Superior temporal gyrus (tissue), 1 donor: ENCODE measurements at regions not wholly inside any gene's neighbourhood (a gene's known extent, or its start where the extent isn't known, plus 50 kb on each side); places are given as distances from the start of the nearest gene placed in this dataset.

ENCODE experiments used
- DNase-seq: peaks from one replicate; pipeline ENCODE4 v3.0.0-alpha.2; 2016; ENCODE audit errors: extremely low spot score

DNA sequence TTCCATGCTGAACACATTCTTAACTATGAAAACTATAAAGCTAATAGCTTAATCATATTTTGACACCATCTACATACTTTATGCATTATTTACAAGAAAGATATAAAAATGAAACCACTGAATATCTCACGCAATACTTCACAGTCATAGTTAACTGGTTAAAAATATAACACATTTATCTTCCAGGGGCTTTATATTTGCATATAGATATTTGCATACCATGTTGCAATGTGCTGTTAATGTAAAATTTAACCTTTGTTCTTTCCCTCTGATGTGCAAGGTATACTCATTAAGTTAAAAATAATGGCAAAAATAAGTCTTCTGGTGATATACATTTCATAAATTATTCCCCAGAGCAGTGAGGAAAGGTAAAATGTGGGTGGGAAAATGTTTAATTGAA lies 76.9 kb upstream of the MGMT start:
- no peak for DNase-seq

DNA sequence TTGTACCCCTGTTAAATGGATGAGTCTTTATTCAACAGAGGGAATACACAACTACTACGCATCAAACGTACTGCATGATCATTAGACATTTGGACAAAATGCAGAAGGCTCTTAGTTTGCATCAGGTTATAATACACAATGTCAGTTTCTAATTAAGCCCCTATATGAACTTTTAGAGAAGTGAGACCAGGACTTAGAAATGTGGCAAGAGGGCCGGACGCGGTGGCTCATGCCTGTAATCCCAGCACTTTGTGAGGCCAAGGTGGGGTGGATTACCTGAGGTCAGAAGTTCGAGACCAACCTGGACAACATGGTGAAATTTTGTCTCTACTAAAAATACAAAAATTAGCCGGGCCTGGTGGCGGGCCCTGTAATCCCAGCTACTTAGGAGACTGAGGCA lies 76.3 kb upstream of the MGMT start:
- no peak for DNase-seq

DNA sequence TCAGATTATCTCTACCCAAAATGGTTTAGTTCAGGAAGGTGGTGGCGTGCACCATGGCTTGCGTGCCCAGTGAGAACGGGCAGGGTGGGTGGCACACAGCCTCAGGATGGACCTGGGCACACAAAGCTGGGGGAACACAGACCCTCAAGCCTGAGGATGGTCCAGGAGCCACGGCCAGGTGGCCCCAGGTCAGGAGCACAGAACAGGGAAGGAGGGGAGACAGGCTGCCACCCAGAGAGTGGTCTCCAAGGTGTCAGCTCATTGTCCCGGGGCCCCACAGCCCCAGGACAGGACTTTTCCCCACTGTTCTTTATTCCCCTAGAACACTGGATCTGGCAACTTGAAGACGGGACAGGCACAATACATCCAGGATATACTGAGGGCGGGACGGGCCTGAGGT lies 75.6 kb upstream of the MGMT start:
- no peak for DNase-seq

DNA sequence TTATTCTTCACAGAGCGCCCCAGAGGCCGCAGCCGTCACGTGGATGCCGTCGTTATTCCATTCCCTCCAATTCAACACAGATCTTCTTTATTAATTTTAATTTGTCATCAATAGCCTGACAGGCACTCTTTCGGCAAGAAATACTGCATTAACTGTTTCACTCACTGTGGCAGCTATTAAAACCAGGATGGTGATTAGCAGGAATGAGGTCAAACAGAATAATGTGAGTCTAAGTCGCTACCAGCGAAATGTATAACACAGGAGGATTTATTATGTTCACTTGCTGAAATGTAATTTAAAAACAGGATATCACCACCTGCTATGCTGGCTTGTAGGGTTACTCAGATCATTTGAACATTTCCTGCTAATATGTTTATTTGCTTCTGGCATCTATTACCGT lies 74.2 kb upstream of the MGMT start:
- DNase-seq: no peak

DNA sequence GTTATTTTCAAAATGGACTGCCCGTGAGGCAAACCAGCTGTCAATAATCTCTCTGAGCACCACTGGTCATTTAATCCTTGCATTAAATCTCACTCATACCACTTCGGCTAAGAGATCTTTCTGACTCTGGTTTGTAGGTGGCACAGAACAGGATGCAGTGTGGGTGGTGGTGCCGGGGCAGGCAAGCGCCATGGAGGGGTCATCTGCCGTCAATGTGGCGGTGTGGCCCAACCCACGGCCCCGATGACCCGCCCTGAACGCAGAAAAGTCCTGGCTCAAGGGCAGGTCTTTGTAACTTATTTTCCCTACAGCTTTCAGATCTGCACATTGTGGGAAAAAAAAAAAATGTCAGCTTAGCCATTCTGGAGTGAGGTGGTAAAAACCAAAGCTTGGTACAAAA lies 73.2 kb upstream of the MGMT start:
- DNase-seq: no peak

DNA sequence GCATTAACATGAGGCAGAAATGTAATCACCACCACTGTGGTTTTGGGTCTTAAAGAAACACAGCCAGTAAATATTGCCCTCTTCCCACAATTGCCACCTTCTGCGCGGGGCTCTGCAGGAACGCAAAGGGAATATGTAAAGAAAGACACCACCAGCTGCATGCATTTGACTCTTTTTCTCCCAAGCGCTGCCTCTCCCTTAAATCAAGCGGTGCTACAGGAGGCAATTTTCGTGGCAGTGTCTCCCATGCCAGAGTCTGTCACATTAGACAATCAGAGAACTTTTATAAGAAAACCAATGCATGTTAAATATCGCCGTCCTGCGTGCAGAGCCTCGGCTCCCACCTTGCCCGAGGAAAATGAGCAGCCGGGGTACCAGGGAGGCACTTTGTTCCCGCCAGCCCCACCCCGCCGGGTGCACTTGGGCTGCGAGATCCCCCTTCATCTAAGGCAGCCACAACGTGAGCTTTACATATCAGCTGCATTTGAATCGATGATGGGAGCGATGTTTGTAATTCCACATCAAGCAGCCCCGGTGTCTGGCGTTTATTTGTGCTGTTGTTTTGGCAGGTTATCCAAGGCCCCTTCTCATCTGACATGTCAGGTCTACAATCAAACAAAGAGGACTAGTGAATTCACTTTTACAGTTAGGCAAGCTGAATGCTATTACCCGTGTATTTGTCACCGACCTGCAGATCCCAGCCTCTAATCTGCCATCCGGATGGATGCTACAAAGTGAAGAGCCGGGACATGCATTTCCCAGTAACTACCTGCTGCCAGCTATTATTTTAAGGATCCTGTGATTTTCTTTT lies 72.3 kb upstream of the MGMT start:
- no peak for DNase-seq

DNA sequence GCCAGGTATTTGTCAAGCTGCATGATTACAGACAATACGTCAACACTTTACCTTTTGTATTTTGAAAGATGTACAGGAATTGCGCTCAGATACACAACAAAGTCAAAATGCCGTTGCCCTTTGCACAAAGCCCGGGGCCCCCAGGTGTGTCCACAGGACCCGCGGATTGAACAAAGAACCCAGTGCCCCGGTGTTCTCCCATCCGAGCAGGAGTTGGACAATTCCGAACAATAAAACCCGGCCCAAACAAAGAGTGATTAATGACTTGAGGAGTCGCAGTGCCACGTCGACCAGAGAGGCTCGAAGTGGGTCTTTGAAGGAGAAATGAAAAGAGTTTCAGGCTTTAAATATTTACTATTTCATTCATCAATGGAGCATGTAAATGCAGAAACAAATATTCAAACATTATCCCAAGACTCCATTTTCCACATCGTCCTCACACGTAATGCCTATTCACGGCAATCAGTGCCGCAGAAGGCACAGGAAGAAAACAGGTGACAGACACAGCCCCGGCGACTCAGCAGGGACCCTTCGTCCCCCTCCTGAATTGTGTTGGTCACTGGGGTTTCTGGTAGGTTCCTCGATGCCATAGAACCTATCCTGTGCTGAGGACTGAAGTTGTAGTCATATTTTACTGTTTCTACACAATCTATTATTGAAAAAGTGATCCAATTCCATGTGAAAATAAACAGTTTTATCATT lies 70.9 kb upstream of the MGMT start:
- no peak for DNase-seq

DNA sequence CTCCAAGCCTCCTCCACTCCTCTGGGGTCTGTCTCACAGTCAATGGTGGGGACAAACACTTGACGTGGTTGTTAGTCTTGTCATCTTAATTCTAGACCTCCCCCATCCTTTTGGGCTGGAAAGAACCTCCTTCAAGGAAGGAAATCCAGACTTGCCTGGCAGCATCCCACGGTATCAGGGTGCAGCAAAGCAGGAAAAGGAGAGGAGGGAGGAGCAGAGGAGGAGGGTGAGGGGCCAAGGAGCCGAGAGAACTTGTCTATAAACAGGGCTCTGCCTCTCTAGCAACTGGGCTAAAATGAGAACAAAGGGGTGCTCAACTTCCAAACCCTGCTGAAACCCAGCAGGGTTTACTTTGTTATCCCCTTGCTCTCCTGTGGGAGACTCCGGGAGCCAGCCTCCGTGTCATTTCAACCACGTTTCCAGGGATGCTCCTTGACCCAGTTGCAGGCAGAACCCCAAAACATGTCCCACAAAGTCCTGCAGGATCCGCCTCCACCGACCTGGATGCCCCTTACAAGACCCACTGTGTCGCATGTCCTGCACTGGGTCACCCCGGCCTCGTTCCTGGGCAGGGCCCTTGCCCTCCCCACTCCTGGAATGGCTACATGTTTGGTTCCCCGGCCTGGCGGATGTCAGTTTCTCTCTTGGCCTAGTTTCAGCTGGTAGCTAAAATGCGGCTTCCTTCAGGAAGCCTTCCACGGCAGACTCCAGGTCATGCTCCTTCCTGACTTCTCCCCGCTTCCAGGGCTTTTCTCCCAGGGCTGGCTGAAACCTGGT lies 69.7 kb upstream of the MGMT start:
- no peak for DNase-seq

DNA sequence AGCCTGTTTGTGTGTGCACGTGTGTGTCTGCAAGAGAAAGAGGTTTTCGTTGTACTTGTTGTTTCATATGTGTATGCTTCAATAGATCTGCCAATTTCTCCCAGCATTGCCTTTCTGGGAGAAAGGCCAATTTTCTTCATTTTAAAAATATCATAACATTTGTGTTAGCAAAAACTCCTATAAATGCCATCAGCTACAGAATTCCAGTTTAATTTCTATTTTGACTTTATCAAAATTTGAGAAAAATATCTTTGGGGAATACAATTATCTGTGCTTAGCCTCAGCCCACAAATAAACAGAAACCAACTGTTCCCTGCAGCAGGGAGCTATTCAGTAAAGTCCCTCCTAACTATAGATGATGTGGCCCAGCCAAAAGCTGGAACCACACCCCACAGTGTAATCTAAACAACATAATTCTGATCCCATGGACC lies 68.3 kb upstream of the MGMT start:
- peak; percentile 38 for DNase-seq

DNA sequence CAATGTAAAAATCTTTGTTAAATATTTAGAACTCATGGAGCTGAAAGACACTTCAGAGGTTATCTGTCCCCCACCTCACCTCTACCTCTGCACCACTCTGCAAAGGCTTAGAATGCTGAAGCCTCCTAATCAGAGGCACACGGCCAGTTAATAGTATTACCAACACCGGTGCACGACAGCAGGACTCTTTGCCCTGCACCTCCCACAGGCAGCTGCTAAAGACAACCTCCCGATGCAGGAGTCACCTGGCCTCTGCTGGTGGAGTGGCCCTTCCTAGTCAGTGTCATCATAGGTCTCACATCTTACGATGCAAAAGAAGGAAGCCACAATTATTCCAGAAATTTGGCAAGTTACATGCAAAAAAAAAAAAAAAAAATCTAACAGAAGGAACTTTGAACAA lies 66.6 kb upstream of the MGMT start:
- DNase-seq: no peak

DNA sequence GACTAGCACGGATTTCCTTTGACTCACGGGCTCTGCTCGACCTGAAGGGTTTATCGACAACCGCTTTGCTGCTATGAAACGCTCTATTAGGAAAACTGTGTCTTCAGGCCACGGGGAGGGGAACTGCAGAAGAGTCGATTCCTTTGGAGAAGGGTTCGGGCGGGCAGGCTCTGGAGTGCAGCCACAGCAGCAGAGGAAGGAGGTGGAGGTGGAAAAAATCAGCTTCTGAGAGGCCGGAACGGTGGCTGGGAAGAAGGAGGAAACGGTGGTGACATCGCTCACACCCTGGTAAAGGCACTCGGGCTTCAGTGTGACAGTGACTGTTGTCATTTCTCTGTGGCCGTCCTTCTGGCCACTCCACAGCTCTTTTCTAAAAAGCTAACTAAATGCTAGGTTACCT lies 64.6 kb upstream of the MGMT start:
- no peak for DNase-seq

DNA sequence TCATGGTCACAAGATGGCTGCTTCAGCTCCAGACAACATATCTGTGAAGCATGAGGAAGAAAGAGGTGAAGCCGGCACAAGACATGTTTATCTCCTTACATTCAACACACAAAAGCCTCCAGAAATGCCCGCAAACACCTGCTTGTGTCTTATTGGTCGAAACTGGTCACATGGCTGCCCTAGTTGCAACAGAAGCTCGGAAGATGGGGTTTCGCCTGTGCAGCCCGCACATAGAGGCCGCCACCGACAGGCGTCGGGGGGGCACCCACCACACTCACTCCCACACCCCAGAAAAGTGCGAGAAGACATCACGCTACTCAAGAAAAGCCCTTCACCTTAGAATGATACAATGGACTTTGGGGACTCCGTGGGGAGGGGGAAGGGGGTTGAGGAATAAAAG lies 63.0 kb upstream of the MGMT start:
- no peak for DNase-seq

DNA sequence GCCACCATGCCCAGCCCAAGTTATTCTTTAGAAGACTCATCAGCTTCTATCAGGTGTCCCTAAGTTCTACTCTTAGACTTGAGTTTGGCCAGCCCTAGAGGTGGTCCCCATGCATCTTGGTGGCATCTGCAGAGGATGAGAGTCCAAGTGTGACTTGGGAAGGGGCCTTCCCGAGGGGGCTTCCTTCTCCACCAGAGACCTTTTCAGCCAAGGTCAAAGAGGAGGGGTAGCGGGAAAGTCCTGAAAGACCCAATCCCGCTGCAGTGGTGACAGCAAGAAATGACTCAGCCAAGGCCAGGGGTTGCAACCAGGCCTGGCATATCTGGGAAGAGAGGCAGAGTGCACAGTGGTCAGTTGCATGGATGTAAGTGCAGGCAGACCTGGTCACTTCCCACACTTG lies 61.7 kb upstream of the MGMT start:
- DNase-seq: no peak

DNA sequence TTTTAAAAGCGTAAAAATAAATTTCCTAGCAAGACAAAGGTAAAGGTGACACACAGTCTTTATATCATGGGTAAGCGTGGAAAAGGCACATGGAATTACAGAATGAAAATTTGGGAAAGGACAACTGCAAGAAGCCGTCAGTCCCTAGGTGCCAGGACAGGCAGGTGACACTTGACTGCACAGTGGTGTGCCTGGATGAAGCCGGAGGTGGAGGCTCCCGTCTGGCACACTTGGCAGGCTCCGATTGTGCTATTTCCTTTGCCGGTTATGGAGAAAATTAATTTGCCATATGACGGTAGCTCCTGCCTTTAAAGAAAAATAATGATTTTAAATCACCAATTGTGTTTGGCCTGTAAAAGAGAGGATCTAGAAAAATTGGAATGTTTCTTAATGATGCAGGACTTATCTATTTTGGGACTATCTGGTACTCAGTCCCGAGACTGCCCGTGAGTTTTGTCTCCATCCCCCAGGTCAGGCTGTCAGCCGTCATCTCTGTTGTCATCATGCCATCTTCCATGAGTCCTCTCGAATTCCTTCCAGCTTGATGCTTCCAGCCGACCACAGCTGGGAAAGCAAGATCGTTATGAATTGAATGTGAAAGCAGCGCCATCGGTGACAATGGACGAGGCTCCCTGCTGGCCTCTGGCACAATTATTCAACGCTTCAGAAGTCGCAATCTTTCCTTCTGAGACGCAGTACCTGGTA lies 56.2 kb upstream of the MGMT start:
- DNase-seq: no peak

DNA sequence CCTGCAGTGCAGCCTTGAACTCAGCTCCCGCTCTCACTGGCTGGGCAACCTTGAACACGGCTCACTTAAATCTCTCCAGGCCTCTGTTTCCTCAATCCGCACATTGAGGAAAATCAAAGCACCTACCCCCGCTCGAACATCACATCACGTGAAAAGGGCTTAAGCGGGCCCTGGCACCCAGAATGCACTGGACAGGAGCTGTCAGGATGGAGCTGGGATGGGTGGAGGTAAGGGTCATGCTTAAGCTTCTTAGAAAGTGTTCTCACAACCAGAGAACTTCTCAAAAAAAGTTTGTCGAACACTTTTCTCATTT lies 55.7 kb upstream of the MGMT start:
- DNase-seq: no peak

DNA sequence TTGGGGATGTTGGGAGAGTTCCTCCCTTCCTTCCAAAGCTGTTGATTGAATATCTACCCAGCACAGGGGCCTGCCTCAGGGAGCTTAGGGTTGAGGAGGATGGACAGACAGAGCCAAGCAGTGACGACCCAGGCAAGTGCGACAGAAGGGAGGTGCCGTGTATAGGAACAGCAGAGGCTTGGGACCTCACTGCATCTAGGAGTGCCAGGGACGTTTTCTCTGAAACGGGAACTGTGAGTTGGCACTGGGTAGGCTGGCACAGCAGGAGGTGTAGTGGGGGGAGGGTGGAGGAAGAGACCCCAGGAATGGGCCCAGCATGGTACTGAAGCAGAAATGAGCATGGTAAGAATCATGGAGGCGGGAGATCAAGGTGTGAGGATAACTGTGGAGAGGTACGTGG lies 55.3 kb upstream of the MGMT start:
- DNase-seq: no peak

DNA sequence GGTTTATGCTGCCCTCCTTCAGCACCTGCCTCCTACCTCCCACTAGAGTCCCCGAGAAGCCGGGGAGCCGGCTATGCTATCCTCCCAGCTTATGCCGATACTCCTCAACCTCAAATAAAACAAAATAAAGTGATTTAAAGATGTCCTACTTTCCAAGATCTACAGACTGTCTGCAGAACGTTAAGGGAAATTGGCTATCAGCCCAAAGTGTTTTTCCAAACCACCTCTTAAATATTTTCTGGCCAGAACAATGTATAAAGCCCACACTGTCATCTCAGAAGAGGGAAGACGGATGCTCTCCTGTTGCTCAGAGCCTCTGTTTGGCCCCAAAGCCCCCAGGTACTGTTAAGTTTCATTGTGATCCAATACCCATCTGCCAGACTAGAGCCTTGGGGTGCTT lies 54.0 kb upstream of the MGMT start:
- no peak for DNase-seq

DNA sequence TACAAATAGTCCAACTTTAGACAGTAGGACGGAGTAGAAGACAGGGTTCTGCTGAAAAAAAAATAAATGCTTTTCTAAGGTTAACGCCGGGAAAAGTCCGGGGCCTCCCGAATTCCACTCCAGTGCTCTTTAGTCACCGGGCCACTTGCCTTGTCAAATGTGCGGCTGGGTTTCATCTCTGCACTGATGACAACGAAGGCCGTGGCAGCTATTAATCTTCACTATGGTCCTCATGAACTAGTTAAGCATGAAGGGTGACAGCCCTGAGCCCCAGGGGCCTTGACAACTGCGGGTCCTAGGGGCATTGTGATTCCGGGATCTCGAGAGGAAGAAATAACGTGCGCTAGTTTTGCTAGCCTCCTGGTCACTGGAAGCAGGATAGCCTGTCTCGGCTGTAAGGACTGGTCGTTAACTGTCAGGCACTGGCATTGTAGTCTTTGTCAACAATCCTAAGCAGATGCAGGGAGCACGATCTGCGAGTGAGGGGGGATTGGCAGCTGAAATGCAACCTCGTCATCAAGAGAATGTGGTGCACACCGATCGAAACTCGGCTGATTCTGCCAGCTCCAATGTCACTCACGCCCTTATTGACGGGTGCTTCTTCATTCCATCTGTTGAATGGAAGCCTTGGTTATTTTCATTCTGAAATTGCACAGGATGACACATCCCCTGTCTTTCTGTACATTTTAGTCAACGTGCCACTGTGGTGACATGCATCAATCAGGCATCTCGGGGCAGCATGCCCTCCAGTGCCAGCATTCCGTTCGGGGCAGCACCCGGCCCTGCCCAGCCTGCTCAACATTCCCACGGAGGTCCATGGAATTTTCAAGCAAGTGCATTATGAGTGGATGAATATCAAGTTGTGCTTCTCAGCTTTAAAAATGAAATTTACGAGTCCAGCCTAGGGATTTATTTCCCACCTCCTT lies 51.6 kb upstream of the MGMT start:
- DNase-seq: no peak

DNA sequence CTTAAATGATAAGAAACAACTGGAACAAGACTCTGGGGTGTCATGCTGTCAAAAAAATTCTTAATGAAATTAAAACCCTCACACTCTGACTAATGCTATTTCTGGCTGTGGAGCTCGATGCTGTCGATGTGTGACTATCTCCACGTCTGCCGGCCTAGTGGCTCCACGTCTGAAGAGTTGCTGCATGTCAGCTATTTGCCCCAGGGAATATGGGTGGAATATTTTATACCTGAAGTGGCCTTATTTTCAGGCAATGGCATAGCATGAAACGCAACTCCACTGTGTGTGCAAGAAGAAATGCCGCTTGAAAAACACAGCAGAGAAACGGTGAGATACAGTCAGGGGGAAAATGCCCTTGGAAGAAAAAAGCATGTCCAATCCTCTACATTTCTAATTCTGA lies 50.9 kb upstream of the MGMT start:
- DNase-seq: no peak

DNA sequence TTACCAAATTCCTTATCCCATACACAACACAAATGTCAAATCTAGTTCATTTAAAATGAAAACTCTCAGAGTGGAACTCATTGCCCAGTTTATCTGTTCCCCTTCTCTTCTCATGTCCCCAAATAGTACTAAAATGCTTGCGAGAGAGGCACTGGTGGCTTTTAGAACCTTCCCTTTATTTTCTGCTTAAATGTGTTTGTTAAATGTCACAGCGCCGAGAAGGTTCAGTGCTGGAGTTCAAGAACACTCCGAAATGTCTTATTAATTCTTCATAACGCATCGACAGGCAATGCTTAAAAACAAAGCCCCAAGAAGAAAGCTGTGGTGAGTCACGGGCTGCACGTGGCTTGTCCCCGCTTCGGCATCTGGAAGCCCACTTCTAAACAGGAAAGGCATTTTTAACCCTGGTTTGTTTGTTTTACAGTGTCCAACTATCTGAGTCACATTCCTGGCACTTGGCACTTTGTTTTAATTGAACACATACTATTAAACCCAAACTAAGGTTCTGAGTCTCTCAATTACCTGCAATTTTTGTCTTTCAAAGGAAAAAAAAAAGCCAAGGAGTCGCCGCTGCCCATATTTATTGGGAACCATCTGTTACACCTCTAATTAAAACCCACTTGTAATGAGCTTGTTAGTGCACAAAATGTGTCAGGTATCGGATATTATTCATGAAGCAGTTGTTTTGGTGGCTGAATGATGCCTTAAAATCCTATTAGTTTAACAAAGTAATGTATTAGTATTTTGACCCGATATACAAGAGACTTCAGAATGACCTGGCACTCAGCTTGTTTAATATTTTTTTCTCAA lies 49.9 kb upstream of the MGMT start:
- DNase-seq: no peak
